Hippocampal formation (tissue), 2 donors: ENCODE measurements at regions not wholly inside any gene's neighbourhood (a gene's known extent, or its start where the extent isn't known, plus 50 kb on each side); places are given as distances from the start of the nearest gene placed in this dataset.
"Not testable (repeated sequence)": the region's sequence is repeated elsewhere in the genome, so short reads cannot be mapped to it uniquely, and the experiment has no call there.

ENCODE experiments used
- DNase-seq, 2 donors: peaks; one replicate each; lab custom pipeline; 2025; lab: John Stamatoyannopoulos, UW

DNA sequence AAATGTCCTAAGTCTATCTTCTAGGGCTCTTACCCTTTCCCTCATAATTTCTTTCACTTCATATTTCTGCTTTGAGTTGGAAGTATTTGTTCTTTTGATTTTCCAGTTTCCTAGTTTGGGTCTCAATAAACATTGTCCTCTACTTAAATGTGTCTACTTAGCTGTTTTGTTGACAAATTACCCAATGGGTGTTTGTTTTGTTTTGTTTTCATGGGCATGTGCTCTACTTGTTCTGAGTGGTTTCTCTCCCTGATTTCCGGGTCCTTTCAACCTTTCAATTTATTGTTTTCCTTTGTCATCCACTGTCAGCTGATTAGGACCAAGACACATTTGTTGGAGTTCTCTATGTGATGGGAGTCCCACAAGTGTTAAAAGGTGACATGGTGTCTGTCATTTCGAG, 1181.4 kb downstream of the RPA4 start:
- no peak for DNase-seq

DNA sequence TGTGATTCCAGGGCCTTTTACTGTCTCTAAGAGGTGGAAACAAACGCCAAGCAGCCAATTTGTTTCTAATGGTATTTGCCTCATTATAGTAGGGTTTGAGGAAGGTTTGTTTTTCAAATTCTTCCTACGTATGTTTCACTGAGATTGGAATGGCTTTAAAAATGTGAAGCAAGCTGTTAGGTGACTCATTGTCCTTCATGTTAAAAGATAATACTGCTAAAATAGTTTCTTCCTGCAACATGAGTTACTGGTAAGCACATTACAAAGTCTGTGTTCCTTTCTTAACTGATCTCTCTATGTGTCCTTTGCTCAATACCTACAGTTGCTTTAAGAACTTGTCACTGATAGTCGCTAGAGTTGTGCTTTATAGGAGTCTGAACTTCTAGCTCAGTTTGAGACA, 1183.9 kb downstream of the RPA4 start:
- no peak for DNase-seq

DNA sequence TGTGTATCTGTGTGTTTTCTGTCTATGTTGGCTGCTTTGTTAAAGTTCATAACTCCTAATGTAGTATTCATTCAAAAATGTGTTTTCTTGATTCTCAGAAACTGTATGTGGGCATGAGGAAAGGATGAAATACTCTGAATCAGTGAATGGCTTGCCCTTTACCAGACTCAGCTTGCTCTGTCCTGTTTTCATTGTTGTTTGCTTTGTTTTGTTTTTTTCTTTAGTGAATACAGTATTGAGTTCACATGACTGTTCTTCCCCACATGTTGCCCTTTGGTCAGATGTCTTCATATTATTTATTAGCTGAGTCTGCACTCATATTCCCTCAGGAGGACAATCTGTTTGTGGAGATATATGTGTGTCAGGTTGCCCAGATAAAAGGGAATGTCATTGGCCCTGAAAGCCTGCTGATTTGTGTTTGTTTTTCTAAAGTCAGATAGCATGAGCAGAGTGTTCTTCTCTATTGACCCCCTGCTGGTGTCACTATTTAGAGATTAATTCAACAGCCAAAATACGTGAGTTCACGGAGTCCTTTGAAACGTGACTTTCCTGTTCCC, 1184.4 kb downstream of the RPA4 start:
- no peak for DNase-seq

DNA sequence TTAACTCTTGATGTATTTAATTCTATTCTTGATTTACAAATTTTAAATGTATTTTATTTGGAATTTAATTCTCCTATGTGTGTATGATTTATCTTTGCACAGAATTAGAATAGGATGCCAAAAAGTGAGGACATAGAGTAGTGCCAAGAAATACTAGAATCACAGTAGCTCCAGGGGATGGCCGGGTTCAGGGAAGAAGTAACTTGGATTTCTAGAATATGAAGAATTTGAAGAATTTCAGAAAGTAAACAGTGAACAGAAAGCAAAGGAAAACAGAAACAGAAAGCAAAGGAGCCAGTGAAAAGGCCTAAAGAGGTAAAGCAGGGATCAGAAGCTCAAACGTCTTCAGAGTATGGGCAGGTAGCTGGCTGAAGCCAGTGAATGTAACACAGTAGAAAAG, 1187.6 kb downstream of the RPA4 start:
- DNase-seq, result no peak

DNA sequence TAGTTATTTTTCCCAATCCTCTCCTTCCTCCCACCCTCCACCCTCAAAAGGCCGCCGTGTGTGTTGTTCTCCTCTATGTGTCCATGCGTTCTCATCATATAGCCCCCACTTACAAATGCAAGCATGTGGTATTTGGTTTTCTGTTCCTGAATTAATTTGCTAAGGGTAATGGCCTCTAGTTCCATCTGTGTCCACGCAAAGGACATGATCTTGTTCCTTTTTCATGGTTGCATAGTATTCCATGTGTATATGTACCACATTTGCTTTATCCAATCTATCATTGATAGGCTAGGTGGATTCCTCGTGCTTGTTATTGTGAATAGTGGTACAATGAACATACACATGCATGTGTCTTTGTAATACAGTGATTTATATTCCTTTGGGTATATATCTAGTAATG, 1193.7 kb downstream of the RPA4 start:
- no peak for DNase-seq

DNA sequence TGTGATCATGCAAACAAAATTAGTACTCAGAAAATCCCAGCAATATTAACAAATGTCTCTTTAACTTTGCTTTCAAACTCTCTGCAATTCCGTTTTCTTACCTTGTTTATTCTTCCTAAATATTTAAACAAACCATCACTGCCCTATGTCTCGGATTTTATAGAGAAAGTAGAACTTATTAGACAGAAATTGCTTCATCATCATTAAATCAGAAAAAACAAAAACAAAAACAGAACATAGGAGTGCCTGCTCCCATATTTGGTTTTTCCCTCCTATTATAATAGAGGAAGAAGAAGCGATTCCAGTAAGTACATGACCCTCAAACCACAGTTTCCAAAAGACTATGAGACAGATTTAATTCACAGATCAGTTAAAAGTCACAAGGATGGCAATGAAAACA, 1228.0 kb downstream of the RPA4 start:
- no peak for DNase-seq

DNA sequence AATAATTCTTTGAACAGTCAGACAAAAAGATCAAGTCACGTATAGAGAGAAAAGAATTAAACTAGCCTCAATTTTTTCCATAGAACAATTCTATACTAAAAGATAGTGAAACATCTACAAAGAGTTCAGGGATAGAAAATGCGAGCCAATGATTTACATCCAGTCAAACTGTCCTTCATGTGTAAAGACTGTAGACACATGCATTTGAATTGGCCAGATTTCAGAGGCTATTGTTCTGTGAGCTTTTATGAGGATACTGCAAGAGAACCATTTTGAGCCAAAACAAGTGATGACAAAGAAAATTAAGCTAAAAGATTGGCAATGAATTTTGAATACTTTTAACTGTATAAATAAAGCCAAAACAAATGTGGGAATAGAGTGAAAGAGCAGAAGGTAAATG, 1230.3 kb downstream of the RPA4 start:
- DNase-seq, result no peak

DNA sequence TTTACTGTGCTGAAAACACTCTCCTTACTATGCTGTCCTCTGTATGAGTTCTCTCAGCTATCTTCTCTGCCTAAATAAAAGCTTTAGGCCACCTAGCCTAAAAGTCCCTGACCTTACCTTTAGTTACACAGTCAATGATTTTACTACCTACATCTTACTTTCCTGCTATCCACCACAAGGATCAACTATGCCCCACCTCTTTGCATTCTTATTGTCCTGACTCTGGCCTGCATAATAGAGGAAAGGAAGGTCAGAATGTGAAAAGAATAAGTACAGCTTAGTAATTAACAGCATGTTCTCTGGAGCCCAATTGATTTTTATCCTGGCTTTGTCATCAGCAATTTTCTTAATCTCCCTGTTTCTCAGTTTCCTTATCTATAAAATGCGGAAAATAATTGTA, 1257.8 kb downstream of the RPA4 start:
- DNase-seq, result no peak

DNA sequence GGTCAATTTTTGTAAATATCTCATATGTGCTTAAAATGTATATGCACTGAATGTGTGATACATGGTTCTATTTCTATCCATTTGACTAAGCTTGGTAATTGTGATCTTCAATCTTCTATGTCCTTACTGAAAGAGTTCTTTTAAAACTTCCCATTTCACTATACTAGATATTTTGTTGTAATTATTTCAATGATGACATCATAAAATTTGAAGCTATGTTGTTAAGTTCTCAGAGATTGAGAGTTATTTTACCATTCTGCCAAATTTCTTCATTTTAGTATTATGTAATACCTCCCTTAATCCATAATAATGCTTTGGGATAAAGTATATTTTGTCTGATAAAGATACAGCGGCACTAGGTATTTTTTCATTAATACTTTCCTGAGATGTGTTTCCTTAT, 1307.3 kb downstream of the RPA4 start:
- DNase-seq, result no peak

DNA sequence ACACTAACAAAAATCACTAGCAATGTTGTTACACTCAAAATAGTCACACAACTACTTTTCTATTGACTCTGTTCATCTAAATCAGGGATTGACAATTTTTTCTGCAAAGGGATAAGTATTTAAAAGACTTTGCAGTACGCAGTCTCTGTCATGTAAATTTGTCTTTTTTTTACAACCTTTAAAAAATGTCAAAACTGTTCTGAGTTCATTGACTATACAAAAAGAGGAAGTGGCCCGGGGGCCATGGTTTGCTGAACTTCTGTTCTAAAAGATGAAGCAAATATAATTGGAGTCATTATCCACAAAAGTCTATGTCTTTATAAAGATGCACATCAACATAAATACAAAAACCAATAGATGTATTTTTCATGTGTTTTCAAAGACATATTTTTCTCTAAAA, 1310.3 kb downstream of the RPA4 start:
- no peak for DNase-seq

DNA sequence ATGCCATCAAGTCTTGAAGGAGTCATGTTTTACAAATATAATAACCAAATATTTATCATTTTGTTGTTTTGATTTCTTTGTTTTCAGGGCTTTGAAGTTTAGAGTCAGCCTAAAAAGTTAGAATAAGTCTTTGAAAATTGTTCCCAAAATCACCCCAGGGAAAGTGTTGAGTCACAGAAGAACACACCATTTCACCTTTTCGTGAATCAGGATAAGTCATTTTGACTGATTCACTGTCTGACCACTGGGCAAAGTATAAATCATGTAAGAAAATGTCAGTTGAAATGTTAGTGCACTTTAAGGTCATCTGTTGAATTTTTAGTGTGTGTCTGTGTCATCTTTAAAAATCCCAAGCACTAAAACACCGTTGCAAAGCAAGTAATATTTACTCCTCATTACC, 1320.1 kb downstream of the RPA4 start:
- no peak for DNase-seq

DNA sequence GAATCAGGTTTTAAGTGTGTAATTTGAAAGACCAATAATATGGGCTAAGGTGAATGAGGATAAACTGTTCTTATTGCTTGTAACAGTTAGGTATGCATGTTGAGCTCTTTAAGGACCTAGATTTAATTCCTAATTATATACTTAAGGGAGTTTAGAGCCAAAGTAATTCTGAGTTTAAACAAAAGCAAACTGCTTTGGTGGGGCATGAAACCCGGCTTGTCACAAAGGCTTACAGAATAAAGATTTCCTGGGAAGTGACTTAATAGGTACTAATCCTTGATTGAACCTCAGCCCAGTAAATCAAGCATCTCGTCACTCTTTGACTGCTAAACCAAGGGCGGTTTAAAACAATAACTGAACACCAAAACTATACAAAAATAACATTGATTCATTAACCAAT, 1324.2 kb downstream of the RPA4 start:
- DNase-seq, result no peak

DNA sequence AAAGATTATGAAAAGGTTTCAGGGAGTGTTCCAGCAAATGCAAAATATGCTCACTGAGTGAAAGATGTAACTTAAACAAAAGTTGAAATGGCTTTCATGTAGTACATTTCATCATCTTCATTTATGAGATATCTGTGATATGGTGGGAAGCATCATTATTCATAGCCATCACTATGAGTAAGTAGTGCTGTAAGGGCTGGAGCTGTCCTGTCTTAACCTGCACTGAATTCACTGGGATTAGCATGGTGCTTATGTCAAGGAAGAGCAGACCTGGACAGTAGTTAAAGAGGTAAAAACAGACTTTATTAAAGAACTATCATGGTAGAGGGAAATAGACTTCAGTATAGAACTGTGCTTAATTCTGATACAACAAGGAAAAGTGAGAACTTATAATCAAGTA, 1347.3 kb downstream of the RPA4 start:
- DNase-seq, result no peak

DNA sequence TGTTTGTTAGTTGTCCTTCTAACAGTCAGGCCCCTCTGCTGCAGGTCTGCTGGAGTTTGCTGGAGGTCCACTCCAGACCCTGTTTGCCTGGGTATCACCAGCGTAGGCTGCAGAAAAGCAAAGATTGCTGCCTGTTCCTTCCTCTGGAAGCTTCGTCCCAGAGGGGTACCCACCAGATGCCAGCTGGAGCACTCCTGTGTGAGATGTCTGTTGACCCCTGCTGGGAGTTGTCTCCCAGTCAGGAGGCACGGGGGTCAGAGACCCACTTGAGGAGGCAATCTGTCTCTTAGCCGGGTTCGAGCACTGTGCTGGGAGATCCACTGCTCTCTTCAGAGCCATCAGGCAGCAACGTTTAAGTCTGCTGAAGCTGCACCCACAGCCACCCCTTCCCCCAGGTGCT, 1356.4 kb downstream of the RPA4 start:
- not testable (repeated sequence) for DNase-seq

DNA sequence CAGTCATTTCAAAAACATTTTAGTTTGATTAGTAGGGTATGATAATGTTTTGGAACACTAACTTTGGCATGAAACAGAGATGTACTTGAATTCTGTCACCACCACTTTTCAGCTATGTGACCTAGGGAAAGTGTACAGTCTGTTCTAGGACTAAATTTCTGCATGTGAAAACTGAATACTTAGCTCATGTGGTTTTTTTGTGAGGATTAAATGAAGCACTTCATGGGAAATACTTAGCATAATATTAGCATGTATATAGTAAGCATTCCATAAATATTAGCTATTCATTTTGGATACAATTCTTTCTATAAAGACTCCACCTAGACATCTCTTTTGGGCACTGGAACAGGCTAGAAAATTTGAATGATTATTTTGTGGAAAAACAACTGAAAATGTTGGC, 1379.4 kb downstream of the RPA4 start:
- DNase-seq, result no peak

DNA sequence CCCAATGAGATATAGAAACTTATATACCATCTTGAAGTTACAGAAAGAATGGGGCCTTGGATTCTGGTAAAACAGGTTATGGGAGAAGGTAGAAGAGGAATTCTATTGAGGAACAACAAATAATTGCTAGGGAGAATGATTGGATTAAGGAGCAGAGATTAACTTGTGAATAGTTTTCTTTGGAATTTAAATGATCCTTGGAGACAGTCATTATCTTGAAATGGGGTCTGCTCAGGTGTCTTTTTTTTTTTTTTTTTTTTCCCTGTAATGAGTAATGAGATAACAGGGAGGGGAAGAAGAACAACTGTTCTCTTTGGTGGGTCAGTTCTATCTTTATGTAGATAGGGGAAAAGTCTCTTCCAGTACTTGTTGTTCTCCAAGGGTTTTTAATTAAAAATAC, 1406.0 kb downstream of the RPA4 start:
- DNase-seq, result no peak

DNA sequence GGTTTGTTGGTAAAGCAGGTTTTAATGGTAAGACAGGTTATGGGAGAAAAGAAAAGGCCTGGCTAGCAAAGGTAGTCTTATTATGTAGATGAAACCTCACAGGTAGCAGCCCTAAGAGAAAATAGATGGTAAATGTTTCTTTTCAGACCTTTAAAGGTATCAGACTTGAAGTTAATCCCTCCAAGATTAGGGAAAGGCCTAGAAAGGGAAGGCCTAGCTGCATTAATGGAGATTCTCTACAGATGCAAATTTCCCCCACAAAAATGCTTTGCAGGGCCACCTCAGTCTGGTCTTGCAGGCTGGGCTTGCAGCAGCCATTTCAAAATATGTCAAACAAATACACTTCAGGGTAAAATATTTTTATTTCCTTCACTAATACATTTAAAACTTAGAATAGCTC, 1410.6 kb downstream of the RPA4 start:
- DNase-seq, result no peak

DNA sequence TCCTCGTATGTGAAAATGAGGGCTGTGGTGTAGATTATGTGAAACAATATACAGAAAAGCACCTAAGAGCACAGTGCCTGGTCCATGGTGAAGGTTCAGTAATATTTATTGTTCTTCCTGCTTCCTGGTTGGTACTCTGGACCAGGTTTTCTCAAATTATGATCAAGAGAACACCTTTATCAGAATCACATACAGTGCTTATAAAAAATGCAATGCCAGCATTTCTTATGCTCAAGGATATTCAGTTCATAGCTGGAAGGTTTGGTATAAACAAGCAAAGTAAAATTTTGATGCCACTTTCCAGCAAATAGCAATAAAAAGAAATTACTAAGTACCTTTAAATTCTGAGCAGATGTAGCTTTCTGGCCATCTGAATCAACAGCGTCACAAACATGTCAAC, 1412.4 kb downstream of the RPA4 start:
- no peak for DNase-seq

DNA sequence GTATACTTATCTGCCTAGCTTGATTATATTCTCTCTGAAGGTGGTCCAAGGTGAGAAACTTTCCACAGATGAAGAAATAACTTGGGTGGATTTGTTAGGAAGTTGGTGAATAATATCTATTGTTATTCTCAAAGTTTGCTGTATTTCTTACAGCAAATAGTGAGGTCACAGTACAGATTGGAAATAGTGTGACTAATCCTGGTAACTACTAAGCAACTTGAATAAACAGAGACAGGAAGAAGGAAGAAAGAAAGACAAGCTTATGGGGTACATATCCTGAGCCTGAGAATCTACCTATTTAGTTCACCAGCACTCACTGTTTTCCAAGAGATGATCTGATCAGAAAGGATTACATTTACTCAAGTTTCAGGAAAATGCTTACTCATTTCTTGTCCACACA, 1416.1 kb downstream of the RPA4 start:
- no peak for DNase-seq

DNA sequence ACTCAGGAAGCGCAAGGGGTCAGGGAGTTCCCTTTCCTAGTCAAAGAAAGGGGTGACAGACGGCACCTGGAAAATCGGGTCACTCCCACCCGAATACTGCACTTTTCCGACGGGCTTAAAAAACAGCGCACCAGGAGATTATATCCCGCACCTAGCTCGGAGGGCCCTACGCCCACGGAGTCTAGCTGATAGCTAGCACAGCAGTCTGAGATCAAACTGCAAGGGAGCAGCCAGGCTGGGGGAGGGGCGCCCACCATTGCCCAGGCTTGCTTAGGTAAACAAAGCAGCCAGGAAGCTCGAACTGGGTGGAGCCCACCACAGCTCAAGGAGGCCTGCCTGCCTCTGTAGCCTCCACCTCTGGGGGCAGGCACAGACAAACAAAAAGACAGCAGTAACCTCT, 1416.8 kb downstream of the RPA4 start:
- DNase-seq, result not testable (repeated sequence)

DNA sequence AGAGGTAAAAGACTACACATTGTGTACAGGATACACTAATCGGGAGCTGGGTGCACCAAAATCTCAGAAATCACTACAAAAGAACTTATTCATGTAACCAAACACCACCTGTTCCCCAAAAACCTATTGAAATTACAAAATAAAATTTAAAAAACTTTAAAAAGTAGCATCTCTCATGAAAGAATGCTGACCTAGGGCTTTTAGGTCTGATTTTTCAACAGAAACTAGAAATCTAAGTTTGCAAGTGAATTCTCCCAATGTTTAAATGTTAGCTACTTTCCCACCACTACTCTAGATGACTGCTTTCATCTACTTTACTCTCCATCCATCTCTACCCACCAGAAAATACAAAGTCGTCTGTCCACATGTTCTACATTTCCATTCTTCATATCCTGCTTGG, 1447.7 kb downstream of the RPA4 start:
- DNase-seq, result no peak

DNA sequence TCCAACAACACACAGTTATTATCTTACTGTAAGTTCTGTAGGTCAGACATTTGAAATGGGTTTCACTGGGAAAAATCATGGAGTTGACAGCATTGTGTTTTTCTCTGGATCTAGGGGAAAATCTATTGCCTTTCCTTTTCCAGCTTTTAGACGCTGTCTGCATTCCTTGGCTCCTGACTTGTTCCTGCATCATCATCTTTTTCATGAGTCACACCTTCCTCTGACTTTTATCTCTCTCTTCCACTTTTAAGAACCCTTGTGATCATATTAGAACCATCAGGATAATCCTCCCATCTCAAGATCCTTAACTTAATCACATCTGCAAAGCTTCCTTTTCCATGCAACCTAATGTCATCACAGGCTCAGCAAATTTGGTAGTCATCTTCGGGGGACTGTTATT, 1454.8 kb downstream of the RPA4 start:
- no peak for DNase-seq

DNA sequence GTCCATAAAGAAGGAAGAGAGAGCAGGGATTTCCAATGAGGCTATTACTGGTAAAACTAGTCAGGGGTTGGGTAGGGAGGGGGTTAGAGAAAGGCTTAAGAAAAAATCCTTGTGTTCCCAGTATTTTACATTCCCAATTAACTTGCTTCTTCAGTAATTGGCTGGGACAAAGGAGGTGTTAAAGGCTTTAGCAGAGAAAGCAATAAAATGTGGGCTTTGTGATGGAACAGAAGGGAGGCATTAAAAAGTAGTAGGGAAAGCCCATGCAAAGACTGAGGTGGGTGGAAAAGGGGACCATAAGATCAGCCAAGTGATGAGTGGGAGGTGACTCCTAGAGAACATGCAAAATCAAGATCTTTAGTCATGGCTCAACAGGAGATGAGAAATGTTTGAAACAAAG, 1467.2 kb downstream of the RPA4 start:
- no peak for DNase-seq

DNA sequence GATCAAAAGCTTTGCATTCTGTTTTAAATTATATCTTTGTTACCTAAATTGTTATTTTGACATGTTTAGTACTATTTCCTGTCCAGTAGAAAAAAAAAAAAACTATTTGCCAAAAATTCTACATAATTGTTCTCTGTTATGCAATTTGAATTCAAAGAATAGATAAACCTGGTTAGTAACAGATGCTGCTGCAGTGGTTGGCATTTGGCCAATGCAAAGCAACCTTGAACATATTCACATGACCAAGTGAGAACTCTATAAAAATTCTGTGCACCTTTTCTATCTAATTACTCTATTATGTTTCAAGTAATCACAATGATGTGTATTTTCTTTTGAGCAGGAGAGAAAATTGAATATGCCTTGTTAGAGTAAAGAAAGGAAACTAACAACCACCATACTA, 1473.4 kb downstream of the RPA4 start:
- no peak for DNase-seq

DNA sequence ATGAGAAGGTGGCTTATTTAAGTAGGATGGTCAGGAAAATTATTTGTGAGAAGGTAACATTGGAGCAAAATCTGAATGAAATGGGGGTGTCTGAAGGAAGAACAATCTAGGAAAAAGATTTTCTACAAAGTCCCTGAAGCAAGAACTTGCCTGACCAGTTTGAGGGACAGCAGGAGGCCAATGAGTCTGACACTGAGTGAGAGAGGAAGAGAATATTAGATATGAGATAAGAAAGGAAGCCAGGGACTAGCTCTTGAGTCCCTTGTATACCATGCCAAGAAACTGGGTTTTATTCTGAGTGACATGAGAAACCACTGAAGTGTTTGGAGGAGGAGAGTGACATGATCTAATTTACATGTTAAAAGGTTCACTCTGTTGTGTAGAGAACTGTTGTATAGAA, 1478.9 kb downstream of the RPA4 start:
- no peak for DNase-seq
